Stimulated activated CD4-positive, alpha-beta T cell treated with anti-CD3 and anti-CD28 coated beads, Interleukin-2, amount 100 ng/mL, for 48 hours (primary cell): ENCODE measurements at regions not wholly inside any gene's neighbourhood (a gene's known extent, or its start where the extent isn't known, plus 50 kb on each side); places are given as distances from the start of the nearest gene placed in this dataset.
"Not testable (repeated sequence)": the region's sequence is repeated elsewhere in the genome, so short reads cannot be mapped to it uniquely, and the experiment has no call there.

ENCODE experiments used
- DNase-seq, 2 donors: peaks; one replicate each; pipeline ENCODE4 v3.0.0-alpha.2; 2020

GRCh38 chr22:27300536-27301285 is 500.8 kb downstream of the MN1 start:
- DNase-seq = no peak

- no peak for DNase-seq
Observed at GRCh38 chr22:27302501-27302900, 499.1 kb downstream of the MN1 start.

- DNase-seq = no peak
Observed at GRCh38 chr22:27303718-27304117, 497.8 kb downstream of the MN1 start.

GRCh38 chr22:27306771-27307170 is 494.8 kb downstream of the MN1 start:
- DNase-seq = no peak

- DNase-seq = no peak
Observed at GRCh38 chr22:27307545-27308247, 493.9 kb downstream of the MN1 start.

- DNase-seq = no peak
Observed at GRCh38 chr22:27308513-27308912, 493.0 kb downstream of the MN1 start.

GRCh38 chr22:27309697-27310096 is 491.9 kb downstream of the MN1 start:
- DNase-seq = no peak

GRCh38 chr22:27310966-27311697 is 490.4 kb downstream of the MN1 start:
- no peak for DNase-seq

GRCh38 chr22:27311698-27312550 is 489.6 kb downstream of the MN1 start:
- DNase-seq = no peak

- DNase-seq = no peak
Observed at GRCh38 chr22:27312565-27312964, 489.0 kb downstream of the MN1 start.

- no peak for DNase-seq
Observed at GRCh38 chr22:27312966-27313855, 488.3 kb downstream of the MN1 start.

- no peak for DNase-seq
Observed at GRCh38 chr22:27314276-27314807, 487.2 kb downstream of the MN1 start.

- DNase-seq = no peak
Observed at GRCh38 chr22:27315833-27316232, 485.7 kb downstream of the MN1 start.

GRCh38 chr22:27317096-27317495 is 484.5 kb downstream of the MN1 start:
- DNase-seq = no peak

- no peak for DNase-seq
Observed at GRCh38 chr22:27317971-27318428, 483.6 kb downstream of the MN1 start.

- DNase-seq = no peak
Observed at GRCh38 chr22:27318516-27318915, 483.0 kb downstream of the MN1 start.

- no peak for DNase-seq
Observed at GRCh38 chr22:27323661-27324060, 477.9 kb downstream of the MN1 start.

GRCh38 chr22:27324908-27325307 is 476.6 kb downstream of the MN1 start:
- DNase-seq = not testable (repeated sequence)

GRCh38 chr22:27327497-27327896 is 474.1 kb downstream of the MN1 start:
- DNase-seq = no peak

- no peak for DNase-seq
Observed at GRCh38 chr22:27327981-27328721, 473.4 kb downstream of the MN1 start.
